GM11168 (cell line): ENCODE measurements at regions not wholly inside any gene's neighbourhood (a gene's known extent, or its start where the extent isn't known, plus 50 kb on each side); places are given as distances from the start of the nearest gene placed in this dataset.
"Not testable (repeated sequence)": the region's sequence is repeated elsewhere in the genome, so short reads cannot be mapped to it uniquely, and the experiment has no call there.

Experiments used
- in situ Hi-C: fragments of 300-500 bp; cut with MboI; formaldehyde crosslinking; loops from one replicate; pipeline ENCODE4 v1.12.0; 2022; ENCODE audit warnings: low sequenced_read_pairs; ENCODE audit not compliant: unreplicated experiment

- in situ Hi-C loops = no loop called here
These were observed 732.4 kb downstream of the RNF144A start for GRCh38 chr2:7649461-7650228.

GRCh38 chr2:7653617-7654016, 736.4 kb downstream of the RNF144A start:
- in situ Hi-C loops = no loop called here

- in situ Hi-C loops = no loop called here
These were observed 738.4 kb downstream of the RNF144A start for GRCh38 chr2:7655629-7656028.

GRCh38 chr2:7657526-7657925, 740.3 kb downstream of the RNF144A start:
- in situ Hi-C loops = not testable (repeated sequence)

- in situ Hi-C loops = no loop called here
These were observed 741.3 kb downstream of the RNF144A start for GRCh38 chr2:7658486-7658885.

GRCh38 chr2:7660816-7661215, 743.6 kb downstream of the RNF144A start:
- in situ Hi-C loops = no loop called here

GRCh38 chr2:7661502-7661901, 744.3 kb downstream of the RNF144A start:
- in situ Hi-C loops = no loop called here

GRCh38 chr2:7665880-7666279, 748.7 kb downstream of the RNF144A start:
- in situ Hi-C loops = no loop called here

- in situ Hi-C loops = no loop called here
These were observed 749.5 kb downstream of the RNF144A start for GRCh38 chr2:7666596-7667259.

GRCh38 chr2:7667260-7667757, 750.1 kb downstream of the RNF144A start:
- in situ Hi-C loops = no loop called here

- in situ Hi-C loops = loop anchor here (10.0 kb wide), 2 partner anchors 246 to 1014 kb away; partner anchors contain the start of gene ID2
These were observed 753.9 kb downstream of the RNF144A start for GRCh38 chr2:7670905-7671641.

- in situ Hi-C loops = loop anchor here (10.0 kb wide), 2 partner anchors 247 to 1013 kb away; partner anchors contain the start of gene ID2
These were observed 754.9 kb downstream of the RNF144A start for GRCh38 chr2:7672027-7672684.

GRCh38 chr2:7672685-7673071, 755.5 kb downstream of the RNF144A start:
- in situ Hi-C loops = loop anchor here (10.0 kb wide), 2 partner anchors 248 to 1012 kb away; partner anchors contain the start of gene ID2

GRCh38 chr2:7673101-7673500, 755.9 kb downstream of the RNF144A start:
- in situ Hi-C loops = loop anchor here (10.0 kb wide), 2 partner anchors 248 to 1012 kb away; partner anchors contain the start of gene ID2

GRCh38 chr2:7673853-7674252, 756.6 kb downstream of the RNF144A start:
- in situ Hi-C loops = loop anchor here (10.0 kb wide), 2 partner anchors 249 to 1011 kb away; partner anchors contain the start of gene ID2

- in situ Hi-C loops = loop anchor here (10.0 kb wide), 2 partner anchors 250 to 1010 kb away; partner anchors contain the start of gene ID2
These were observed 757.4 kb downstream of the RNF144A start for GRCh38 chr2:7674606-7675005.

- in situ Hi-C loops = loop anchor here (10.0 kb wide), 2 partner anchors 252 to 1008 kb away; partner anchors contain the start of gene ID2
These were observed 759.5 kb downstream of the RNF144A start for GRCh38 chr2:7676714-7677113.

- in situ Hi-C loops = no loop called here
These were observed 764.8 kb downstream of the RNF144A start for GRCh38 chr2:7681881-7682461.

GRCh38 chr2:7683196-7683595, 766.0 kb downstream of the RNF144A start:
- in situ Hi-C loops = no loop called here
